GM12878 (cell line): ENCODE measurements at regions not wholly inside any gene's neighbourhood (a gene's known extent, or its start where the extent isn't known, plus 50 kb on each side); places are given as distances from the start of the nearest gene placed in this dataset.

ENCODE experiments used
- ATAC-seq: fragments of 200-7000 bp; cut with Tn5 transposase; 3 replicates; pipeline ENCODE4 v1.9.1; 2020; ENCODE audit warnings: mild to moderate bottlenecking, moderate library complexity
- BruUV-seq: library from RNA; stranded (reverse); fragments of 400-500 nt; replicated peaks from 2 replicates; lab custom pipeline; 2021; lab: Mats Ljungman, UMichigan
- CTCF ChIA-PET: fragments of 300-600 bp; sonication (Branson Sonifier 250); formaldehyde crosslinking; extraction: SDS; loops from one replicate; lab custom pipeline; 2021; ENCODE audit warnings: inconsistent platforms; lab: Yijun Ruan, JAX
- POLR2A ChIA-PET: fragments of 350-600 bp; formaldehyde crosslinking; extraction: SDS; loops from one replicate; lab custom pipeline; 2021; ENCODE audit warnings: inconsistent platforms; lab: Charles Lee
- RAD21 ChIA-PET: fragments of 300-600 bp; sonication (Branson Sonifier 250); formaldehyde crosslinking; loops from one replicate; lab custom pipeline; 2023; ENCODE audit warnings: antibody characterized with exemption; ENCODE audit not compliant: unreplicated experiment; lab: Charles Lee
- SMC1A ChIA-PET: fragments of 300-600 bp; sonication (Branson Sonifier 250); formaldehyde crosslinking; loops from one replicate; lab custom pipeline; 2023; ENCODE audit not compliant: unreplicated experiment, uncharacterized antibody; lab: Charles Lee
- DNase-seq: peaks from one replicate; pipeline ENCODE4 v3.0.0-alpha.2; 2011; ENCODE audit warnings: low read depth, low spot score
- FAIRE-seq: peaks from 3 replicates; lab custom pipeline; 2011; peaks lifted over from hg19 to GRCh38; lab: Jason Lieb, UNC
- H2AFZ ChIP-seq: 2 replicates; pipeline ENCODE4 v1.6.0; 2011; ENCODE audit warnings: low read depth, low read length, control low read depth; ENCODE audit not compliant: control insufficient read depth
- H3K27ac ChIP-seq: 2 replicates; pipeline ENCODE4 v1.5.1; 2011; ENCODE audit warnings: control low read depth; ENCODE audit not compliant: control insufficient read depth, insufficient read depth
- H3K27me3 ChIP-seq, 2 experiments: replicated peaks in 1 of 2; 2 replicates each; pipeline versions ENCODE4 v1.6.0 to v1.6.1; 2011; ENCODE audit warnings: low read length in 1 of 2; ENCODE audit not compliant: control insufficient read depth in 2 of 2, insufficient read depth in 2 of 2
- H3K36me3 ChIP-seq, 2 experiments: 2 replicates each; pipeline ENCODE4 v1.5.1; 2011; ENCODE audit warnings: low read length in 1 of 2; ENCODE audit not compliant: control insufficient read depth in 2 of 2, insufficient read depth in 2 of 2
- H3K4me1 ChIP-seq: 2 replicates; pipeline ENCODE4 v1.6.1; 2011; ENCODE audit warnings: mild to moderate bottlenecking, low read length, moderate library complexity, mixed read lengths; ENCODE audit not compliant: control insufficient read depth, insufficient read depth
- H3K4me2 ChIP-seq: 2 replicates; pipeline ENCODE4 v1.6.0; 2011; ENCODE audit warnings: control low read depth; ENCODE audit not compliant: control insufficient read depth, insufficient read depth
- H3K4me3 ChIP-seq: fragments of 200-600 bp; sonication (generic); 2 replicates; pipeline ENCODE4 v1.5.1; 2016
- H3K79me2 ChIP-seq: 2 replicates; pipeline ENCODE4 v1.6.0; 2011; ENCODE audit warnings: low read length; ENCODE audit not compliant: control insufficient read depth, insufficient read depth
- H3K9ac ChIP-seq: 2 replicates; pipeline ENCODE4 v1.8.0; 2011; ENCODE audit warnings: low read length, control low read depth, mixed read lengths; ENCODE audit not compliant: control insufficient read depth, insufficient read depth
- H3K9me3 ChIP-seq: replicated peaks from 3 replicates; pipeline ENCODE4 v1.5.1; 2011; ENCODE audit warnings: mild to moderate bottlenecking, low read length; ENCODE audit not compliant: control insufficient read depth, insufficient read depth
- H4K20me1 ChIP-seq: 2 replicates; pipeline ENCODE4 v1.6.0; 2011; ENCODE audit not compliant: control insufficient read depth, insufficient read depth
- BACH1 ChIP-seq: fragments of 450-650 bp; IDR thresholded peaks from 2 replicates; pipeline ENCODE4 v1.6.1; 2017; ENCODE audit warnings: mild to moderate bottlenecking, borderline replicate concordance
- BMI1 ChIP-seq: fragments of 450-650 bp; IDR thresholded peaks from 2 replicates; pipeline ENCODE4 v1.6.1; 2016; ENCODE audit warnings: mild to moderate bottlenecking, moderate library complexity, borderline replicate concordance
- FOS ChIP-seq: IDR thresholded peaks from 3 replicates; pipeline ENCODE4 v1.6.1; 2011; ENCODE audit warnings: borderline replicate concordance; ENCODE audit not compliant: insufficient read length; ENCODE audit errors: extremely low read depth
- GATAD2B ChIP-seq: fragments of 450-650 bp; conservative IDR thresholded peaks from 2 replicates; pipeline ENCODE4 v1.6.1; 2017; ENCODE audit warnings: low read depth, mild to moderate bottlenecking, moderate library complexity
- HDGF ChIP-seq: fragments of 450-650 bp; IDR thresholded peaks from 2 replicates; pipeline ENCODE4 v1.6.1; 2016; ENCODE audit warnings: antibody characterized with exemption
- MYC ChIP-seq: IDR thresholded peaks from 2 replicates; pipeline ENCODE4 v1.6.1; 2011; ENCODE audit warnings: mild to moderate bottlenecking, low read length, moderate library complexity, inconsistent platforms; ENCODE audit not compliant: insufficient read depth, insufficient replicate concordance, insufficient read length, severe bottlenecking
- NFYA ChIP-seq: IDR thresholded peaks from 2 replicates; pipeline ENCODE4 v1.6.1; 2011; ENCODE audit warnings: low read depth, mild to moderate bottlenecking, low read length, improper control_type of control experiment, borderline replicate concordance
- NR2C1 ChIP-seq: fragments of 450-650 bp; IDR thresholded peaks from 2 replicates; pipeline ENCODE4 v1.6.1; 2017; ENCODE audit warnings: antibody characterized with exemption, mild to moderate bottlenecking, moderate library complexity
- NR2C2 ChIP-seq: IDR thresholded peaks from 2 replicates; pipeline ENCODE4 v1.6.1; 2011; ENCODE audit warnings: borderline replicate concordance, low read depth; ENCODE audit not compliant: control insufficient read depth, insufficient read length
- PAX8 ChIP-seq: fragments of 450-650 bp; IDR thresholded peaks from 2 replicates; pipeline ENCODE4 v1.6.1; 2017; ENCODE audit warnings: mild to moderate bottlenecking, moderate library complexity
- SMARCA5 ChIP-seq: fragments of 450-650 bp; IDR thresholded peaks from 2 replicates; pipeline ENCODE4 v1.6.1; 2017; ENCODE audit warnings: mild to moderate bottlenecking
- ZNF24 ChIP-seq: fragments of 450-650 bp; IDR thresholded peaks from 2 replicates; pipeline ENCODE4 v1.6.1; 2017; ENCODE audit warnings: antibody characterized with exemption, mild to moderate bottlenecking
- ZNF274 ChIP-seq: IDR thresholded peaks from one replicate; pipeline ENCODE4 v1.8.0; 2011; ENCODE audit not compliant: insufficient read length, insufficient read depth
- ZNF592 ChIP-seq: fragments of 450-650 bp; IDR thresholded peaks from 2 replicates; pipeline ENCODE4 v1.6.1; 2017; ENCODE audit warnings: mild to moderate bottlenecking, moderate library complexity
- WGBS: methylation state at CpG from one replicate; pipeline ENCODE4 v1.1.6; 2016; ENCODE audit warnings: low lambda C conversion rate; ENCODE audit not compliant: insufficient replicate concordance, insufficient coverage; ENCODE audit errors: missing lambda C conversion rate; 5-methylcytosine and 5-hydroxymethylcytosine counted together
- in situ Hi-C: fragments of 300-500 bp; cut with MboI; formaldehyde crosslinking; loops from 9 replicates; pipeline ENCODE4 v1.14.3; 2018; ENCODE audit warnings: mixed read lengths
- intact Hi-C: fragments of 100-400 bp; cut with micrococcal nuclease; formaldehyde crosslinking; loops from one replicate; pipeline ENCODE4 v1.14.2; 2022; ENCODE audit not compliant: unreplicated experiment
- TF ChIP-seq, protein P1 (sequence below): IDR thresholded peaks from 2 replicates; pipeline ENCODE4 v1.6.1; 2011; ENCODE audit warnings: borderline replicate concordance, low read depth, mild to moderate bottlenecking, moderate library complexity, low read length; ENCODE audit not compliant: insufficient read depth, poor library complexity, severe bottlenecking
- TF ChIP-seq, protein P2 (sequence below): IDR thresholded peaks from 2 replicates; pipeline ENCODE4 v1.6.1; 2011; ENCODE audit warnings: low read depth, mild to moderate bottlenecking, low read length, moderate library complexity, borderline replicate concordance; ENCODE audit errors: extremely low read depth
- TF ChIP-seq, protein P3 (sequence below), 3 experiments: IDR thresholded peaks in 2 of 3; conservative IDR thresholded peaks in 1 of 3; 2 replicates each; pipeline ENCODE4 v1.5.1; 2011; ENCODE audit warnings: low read depth in 3 of 3, low read length in 3 of 3, mild to moderate bottlenecking in 3 of 3, control low read depth in 2 of 3, moderate library complexity in 2 of 3, inconsistent platforms in 1 of 3, mixed read lengths in 1 of 3; ENCODE audit not compliant: control insufficient read depth in 2 of 3, insufficient read depth in 1 of 3; ENCODE audit errors: extremely low read depth in 1 of 3

DNA sequence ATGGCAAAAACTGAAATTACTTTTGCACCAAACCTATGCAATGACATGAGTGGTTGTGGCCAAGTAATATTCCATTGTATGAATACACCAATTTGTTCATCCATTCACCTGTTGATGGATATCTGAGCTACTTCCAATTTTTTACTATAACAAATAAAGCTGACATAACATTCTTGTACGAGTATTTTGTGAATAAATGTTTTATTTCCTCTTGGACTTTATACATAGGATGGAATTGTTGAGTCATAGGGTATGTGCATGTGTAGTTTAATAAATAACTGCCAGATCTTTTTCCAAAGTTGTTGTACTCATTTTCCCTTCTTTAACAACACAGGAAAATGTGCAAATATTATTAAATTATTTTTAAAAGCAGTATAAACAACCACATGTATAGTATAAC, 146.1 kb upstream of the ZNF462 start:
- no peak overlapping the region for H3K4me2 ChIP-seq
- no peak overlapping the region for H3K9ac ChIP-seq
- RAD21 ChIA-PET: no interaction called here
- H3K36me3 ChIP-seq: no peaks in the 10 kb centered on the region
- H3K27me3 ChIP-seq: no peaks in the 10 kb centered on the region
- SMC1A ChIA-PET: no interaction called here
- BruUV-seq: no TSS peak
- CTCF ChIA-PET: no interaction called here
- POLR2A ChIA-PET: no interaction called here
- H4K20me1 ChIP-seq: no peaks in the 10 kb centered on the region
- no peaks in the 10 kb centered on the region for H3K4me1 ChIP-seq
- intact Hi-C loops (no loop called here), in situ Hi-C loops (no loop called here)
- no peaks in the 10 kb centered on the region for H3K79me2 ChIP-seq
- H3K27ac ChIP-seq: no peak overlapping the region
- H3K4me3 ChIP-seq: no peak overlapping the region
- FAIRE-seq (no peak), ATAC-seq (no peak), DNase-seq (no peak)
- H2AFZ ChIP-seq: no peak overlapping the region
- WGBS: 0% methylated on average over 1 of the region's 1 CpG
- no peaks in the 10 kb centered on the region for H3K9me3 ChIP-seq
- TF ChIP-seq ZNF274 (no peak), MYC (no peak), FOS (no peak), ZNF24 (no peak), BACH1 (no peak), BMI1 (no peak), ZNF592 (no peak), HDGF (no peak), NR2C1 (no peak), PAX8 (no peak), NFYA (no peak), GATAD2B (no peak), NR2C2 (no peak), SMARCA5 (no peak)
- TF ChIP-seq, protein P1, sequence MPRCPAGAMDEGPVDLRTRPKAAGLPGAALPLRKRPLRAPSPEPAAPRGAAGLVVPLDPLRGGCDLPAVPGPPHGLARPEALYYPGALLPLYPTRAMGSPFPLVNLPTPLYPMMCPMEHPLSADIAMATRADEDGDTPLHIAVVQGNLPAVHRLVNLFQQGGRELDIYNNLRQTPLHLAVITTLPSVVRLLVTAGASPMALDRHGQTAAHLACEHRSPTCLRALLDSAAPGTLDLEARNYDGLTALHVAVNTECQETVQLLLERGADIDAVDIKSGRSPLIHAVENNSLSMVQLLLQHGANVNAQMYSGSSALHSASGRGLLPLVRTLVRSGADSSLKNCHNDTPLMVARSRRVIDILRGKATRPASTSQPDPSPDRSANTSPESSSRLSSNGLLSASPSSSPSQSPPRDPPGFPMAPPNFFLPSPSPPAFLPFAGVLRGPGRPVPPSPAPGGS: no peak
- TF ChIP-seq, protein P2, sequence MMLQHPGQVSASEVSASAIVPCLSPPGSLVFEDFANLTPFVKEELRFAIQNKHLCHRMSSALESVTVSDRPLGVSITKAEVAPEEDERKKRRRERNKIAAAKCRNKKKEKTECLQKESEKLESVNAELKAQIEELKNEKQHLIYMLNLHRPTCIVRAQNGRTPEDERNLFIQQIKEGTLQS: no peak
- TF ChIP-seq, protein P3, sequence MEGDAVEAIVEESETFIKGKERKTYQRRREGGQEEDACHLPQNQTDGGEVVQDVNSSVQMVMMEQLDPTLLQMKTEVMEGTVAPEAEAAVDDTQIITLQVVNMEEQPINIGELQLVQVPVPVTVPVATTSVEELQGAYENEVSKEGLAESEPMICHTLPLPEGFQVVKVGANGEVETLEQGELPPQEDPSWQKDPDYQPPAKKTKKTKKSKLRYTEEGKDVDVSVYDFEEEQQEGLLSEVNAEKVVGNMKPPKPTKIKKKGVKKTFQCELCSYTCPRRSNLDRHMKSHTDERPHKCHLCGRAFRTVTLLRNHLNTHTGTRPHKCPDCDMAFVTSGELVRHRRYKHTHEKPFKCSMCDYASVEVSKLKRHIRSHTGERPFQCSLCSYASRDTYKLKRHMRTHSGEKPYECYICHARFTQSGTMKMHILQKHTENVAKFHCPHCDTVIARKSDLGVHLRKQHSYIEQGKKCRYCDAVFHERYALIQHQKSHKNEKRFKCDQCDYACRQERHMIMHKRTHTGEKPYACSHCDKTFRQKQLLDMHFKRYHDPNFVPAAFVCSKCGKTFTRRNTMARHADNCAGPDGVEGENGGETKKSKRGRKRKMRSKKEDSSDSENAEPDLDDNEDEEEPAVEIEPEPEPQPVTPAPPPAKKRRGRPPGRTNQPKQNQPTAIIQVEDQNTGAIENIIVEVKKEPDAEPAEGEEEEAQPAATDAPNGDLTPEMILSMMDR (IDR thresholded peaks at IDR 0.05 in 2 of 3, conservative IDR thresholded peaks at IDR 0.05 in 1 of 3; ENCODE audit: control insufficient read depth in 2 of 3, extremely low read depth in 1 of 3, insufficient read depth in 1 of 3, low read depth in 3 of 3, low read length in 3 of 3): no peak
